Fibroblast of the aortic adventitia (primary cell): ENCODE measurements at regions not wholly inside any gene's neighbourhood (a gene's known extent, or its start where the extent isn't known, plus 50 kb on each side); places are given as distances from the start of the nearest gene placed in this dataset.
"Not testable (repeated sequence)": the region's sequence is repeated elsewhere in the genome, so short reads cannot be mapped to it uniquely, and the experiment has no call there.

Experiments
- DNase-seq: peaks from one replicate; pipeline ENCODE4 v3.0.0-alpha.2; 2010; ENCODE audit warnings: low read depth
- H3K4me3 ChIP-seq: 2 replicates; pipeline ENCODE4 v1.5.1; 2011; ENCODE audit warnings: low read depth, mild to moderate bottlenecking, control low read depth, low read length, moderate library complexity
- CTCF ChIP-seq: IDR thresholded peaks from 2 replicates; pipeline ENCODE4 v1.5.1; 2011; ENCODE audit warnings: mild to moderate bottlenecking, low read length, control low read depth, inconsistent platforms; ENCODE audit not compliant: insufficient read depth

- DNase-seq: peak; percentile 31
- H3K4me3 ChIP-seq: no peak overlapping the region
- no peak for TF ChIP-seq CTCF
Measured at GRCh38 chr10:8283986-8284385, 229.5 kb downstream of the GATA3 start.

- not testable (repeated sequence) for H3K4me3 ChIP-seq, DNase-seq
Measured at GRCh38 chr10:8285970-8286369, 231.5 kb downstream of the GATA3 start.

GRCh38 chr10:8288600-8288999, 234.1 kb downstream of the GATA3 start:
- no peak overlapping the region for H3K4me3 ChIP-seq
- no peak for DNase-seq
- no peak for TF ChIP-seq CTCF

GRCh38 chr10:8289186-8289924, 234.9 kb downstream of the GATA3 start:
- no peak for TF ChIP-seq CTCF

GRCh38 chr10:8294779-8295178, 240.3 kb downstream of the GATA3 start:
- no peak for TF ChIP-seq CTCF
- no peak overlapping the region for H3K4me3 ChIP-seq
- no peak for DNase-seq

More at GRCh38 chr10:8289186-8289924, 234.9 kb downstream of the GATA3 start:
- DNase-seq: no peak
- no peak overlapping the region for H3K4me3 ChIP-seq

- DNase-seq: no peak
- TF ChIP-seq CTCF: no peak
- H3K4me3 ChIP-seq: no peak overlapping the region
Measured at GRCh38 chr10:8295311-8295710, 240.8 kb downstream of the GATA3 start.

GRCh38 chr10:8296090-8296733, 241.7 kb downstream of the GATA3 start:
- no peak for DNase-seq
- no peak overlapping the region for H3K4me3 ChIP-seq
- TF ChIP-seq CTCF: no peak
